ENCODE measurements at regions not wholly inside any gene's neighbourhood (a gene's known extent, or its start where the extent isn't known, plus 50 kb on each side); places are given as distances from the start of the nearest gene placed in this dataset.
"Not testable (repeated sequence)": the region's sequence is repeated elsewhere in the genome, so short reads cannot be mapped to it uniquely, and the experiment has no call there.

DNA sequence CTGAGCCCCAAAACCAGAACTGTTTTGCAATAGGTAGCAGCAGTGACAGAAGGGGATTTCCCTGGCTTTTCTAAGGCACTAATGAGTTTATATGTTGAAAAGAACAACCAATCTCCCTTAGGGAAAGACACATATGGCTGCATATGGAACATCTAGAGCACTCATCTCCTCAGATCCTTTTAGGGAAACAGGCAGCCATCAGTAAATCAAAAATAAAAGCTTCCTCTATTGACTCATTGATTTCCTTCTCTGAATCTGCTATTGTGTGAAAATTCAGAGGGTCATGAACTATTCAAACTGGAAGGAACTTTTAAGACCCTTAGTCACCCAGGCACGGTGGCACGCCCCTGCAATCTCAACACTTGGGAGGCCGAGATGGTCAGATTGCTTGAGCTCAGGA is 110.9 kb upstream of the NANOS1 start:
- no peak for DNase-seq

DNA sequence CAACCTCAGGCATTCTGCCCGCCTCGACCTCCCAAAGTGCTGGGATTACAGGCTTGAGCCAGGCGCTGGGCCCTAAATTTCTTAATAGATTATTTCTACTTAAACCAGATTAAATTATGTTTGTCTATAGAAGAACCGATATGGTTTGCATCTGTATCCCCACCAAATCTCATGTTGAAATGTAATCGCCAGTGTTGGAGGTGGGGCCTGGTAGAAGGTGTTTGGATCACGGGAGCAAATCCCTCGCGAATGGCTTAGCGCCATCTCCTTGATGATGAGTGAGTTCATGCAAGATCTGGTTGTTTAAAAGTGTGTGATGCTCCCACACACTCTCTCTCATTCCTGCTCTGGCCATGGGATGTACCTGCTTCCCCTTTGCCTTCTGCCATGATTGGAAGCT is 109.3 kb upstream of the NANOS1 start:
- DNase-seq: no peak

DNA sequence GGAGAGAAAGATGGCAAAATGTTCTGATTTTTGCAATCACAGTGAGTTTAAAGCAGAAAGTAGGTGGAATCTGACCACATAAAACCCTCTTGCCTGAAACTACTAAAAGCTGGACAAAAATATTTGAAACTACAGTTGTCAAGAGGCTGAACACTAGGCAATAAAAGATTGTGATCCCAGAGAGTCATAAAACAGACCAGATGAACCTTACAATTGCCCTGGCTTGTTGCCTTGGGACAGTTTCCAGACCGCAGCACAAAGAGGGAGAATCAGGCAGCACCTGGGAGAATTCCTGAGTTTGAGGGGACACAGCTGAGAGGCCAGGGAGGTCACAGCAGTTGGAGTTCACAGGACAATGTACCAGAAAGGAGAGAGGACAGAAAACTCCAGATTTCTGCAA is 107.3 kb upstream of the NANOS1 start:
- no peak for DNase-seq

DNA sequence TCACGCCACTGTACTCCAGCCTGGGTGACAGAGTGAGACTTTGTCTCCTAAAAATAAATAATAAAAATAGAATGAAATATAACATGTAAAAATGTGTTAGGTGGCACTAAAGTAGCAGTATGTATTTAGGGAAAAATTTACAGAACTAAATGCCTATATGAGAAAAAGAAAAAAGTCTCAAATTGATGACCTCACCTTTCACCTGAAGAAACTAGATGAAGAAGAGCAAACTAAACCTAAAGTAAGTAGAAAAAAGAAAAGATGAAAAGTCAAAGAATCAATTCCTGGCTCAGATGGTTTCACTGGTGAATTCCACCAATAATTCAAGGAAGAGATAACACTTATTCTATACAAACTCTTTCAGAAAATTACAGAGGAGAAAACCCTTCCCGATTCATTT is 106.5 kb upstream of the NANOS1 start:
- DNase-seq: no peak

DNA sequence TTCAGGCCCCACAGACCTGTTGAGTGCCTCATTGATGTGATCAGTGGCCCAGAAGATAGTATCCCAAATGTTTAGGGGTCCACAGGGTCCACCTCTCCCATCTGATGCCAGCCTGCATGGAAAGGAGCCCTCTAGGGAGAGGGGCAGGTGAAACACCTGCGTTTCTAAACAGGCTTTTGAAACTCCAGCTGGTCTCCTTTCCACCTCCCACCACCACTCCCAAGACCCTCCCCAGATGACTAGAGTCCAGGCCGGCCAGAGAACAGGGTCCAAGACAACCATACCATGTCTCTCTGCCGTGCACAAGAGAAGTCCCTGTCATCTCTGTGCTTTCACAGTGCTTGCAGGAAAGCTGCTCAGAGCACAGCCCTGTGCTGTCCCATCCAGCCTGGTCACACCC is 105.0 kb upstream of the NANOS1 start:
- no peak for DNase-seq

DNA sequence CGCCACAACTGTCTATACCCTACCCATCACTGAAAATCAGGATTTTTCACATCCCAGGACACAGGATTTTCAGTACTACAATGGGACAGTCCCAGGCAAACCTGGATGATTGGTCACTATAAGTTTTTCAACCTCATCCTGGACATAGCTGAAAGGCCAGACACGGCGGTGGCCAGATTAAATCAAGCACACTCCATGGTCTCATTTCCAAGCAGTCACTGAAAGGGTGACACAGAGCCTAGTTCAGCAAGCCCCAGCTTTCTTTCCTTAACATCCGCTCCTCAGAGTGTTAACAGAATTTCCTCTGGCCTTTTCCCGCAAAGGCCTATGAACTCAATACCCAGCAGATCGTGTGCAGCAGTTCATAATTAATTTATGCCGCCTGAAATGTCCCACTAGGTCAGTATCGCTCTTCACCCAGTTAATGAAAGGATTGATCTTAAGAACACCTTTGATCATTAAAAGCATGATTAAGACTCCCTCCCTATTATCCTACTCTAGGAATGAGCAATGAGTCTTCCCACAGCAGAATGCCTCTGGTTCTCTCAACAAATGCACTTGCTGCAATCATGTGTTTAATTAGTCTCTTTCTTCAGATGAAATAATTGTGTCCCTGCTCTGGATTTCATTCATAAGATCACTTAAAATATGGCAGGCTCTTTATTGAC is 104.0 kb upstream of the NANOS1 start:
- no peak for DNase-seq

DNA sequence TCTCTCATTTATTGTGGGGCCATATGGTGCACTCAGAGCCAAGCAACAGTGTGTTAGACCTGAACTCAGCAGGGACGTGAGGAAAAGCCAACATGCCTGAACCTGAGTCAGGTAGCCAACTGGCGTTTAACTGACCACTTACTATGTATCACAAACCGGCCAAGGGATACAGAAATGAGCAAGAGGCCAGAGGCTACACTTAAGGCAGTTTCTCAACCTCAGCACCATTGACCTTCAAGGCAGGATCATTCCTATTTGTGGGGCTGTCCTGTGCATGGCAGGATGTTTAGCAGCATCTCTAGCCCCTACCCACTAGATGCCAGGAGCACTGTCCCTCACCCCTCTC is 103.5 kb upstream of the NANOS1 start:
- no peak for DNase-seq

DNA sequence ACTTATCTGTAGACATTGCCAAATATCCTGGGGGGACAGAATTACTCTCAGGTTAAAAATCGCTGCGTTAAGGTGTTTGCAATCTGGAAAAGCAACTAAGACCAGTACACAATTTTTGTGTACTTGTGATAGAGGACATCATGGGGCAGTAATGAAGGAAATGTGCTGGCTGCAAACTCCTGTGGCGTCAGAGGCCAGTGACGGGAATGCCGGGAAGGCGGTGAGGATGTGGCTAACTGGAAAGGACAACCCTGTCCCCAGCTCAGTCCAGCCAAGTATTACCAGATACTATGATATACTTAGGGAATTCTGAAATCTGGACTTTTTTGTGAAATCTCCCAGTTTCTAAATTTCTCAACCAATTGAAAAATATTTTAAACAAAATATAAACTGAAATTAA is 103.1 kb upstream of the NANOS1 start:
- no peak for DNase-seq

DNA sequence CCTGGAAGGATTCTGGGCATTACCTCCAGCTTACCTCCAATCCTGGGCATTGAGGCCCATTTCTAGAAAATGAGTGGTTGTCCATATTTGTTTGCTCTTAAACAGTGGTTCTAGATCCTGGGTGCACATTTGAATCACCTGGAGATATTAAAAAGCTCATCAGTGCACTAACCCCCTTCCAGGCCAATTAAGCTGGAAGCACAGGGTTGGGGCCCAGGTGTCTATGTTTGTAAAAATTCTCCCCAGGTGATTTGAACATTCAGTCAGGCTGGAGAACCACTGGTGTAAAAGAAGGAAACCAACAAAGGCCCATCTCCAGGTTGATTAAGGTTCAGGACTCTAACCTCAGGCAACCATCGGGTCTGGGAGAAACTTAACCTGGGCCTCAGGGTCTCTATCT is 102.6 kb upstream of the NANOS1 start:
- DNase-seq: no peak

DNA sequence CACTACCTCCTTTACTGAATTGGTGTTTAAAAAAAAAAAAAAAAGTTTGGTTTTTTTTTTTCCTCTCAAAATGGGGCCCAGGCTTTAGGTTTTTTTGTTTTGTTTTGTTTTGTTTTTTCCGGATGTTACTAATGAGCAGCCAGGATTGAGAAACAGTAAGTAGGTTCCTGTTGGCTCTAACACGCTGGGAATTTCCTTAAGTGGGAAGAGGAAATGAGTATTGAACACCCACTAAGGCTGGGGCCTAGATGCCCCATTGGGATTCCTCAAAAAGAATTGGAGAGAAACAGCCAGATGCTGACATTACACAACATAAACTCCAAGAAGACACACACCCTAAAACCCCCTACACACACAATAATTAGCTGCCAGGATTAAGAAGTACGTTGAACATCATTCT is 102.2 kb upstream of the NANOS1 start:
- DNase-seq: no peak

DNA sequence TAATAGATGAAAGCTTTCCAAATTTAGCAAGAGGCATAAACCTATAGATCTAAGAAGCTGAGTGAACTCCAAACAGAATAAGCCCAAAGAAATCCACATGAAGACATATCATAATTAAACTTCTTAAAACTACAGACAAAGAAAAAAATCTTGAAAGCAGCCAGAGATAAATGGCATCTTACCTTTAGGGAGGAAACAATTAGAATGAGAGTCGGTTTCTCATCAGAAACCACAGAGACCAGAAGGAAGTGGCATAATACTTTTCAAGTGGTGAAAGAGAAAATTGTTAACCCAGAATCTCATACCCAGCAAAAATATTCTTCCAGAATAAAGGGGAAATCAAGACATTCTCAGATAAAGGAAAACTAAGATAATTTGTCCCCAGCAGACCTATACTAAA is 98.9 kb upstream of the NANOS1 start:
- no peak for DNase-seq

DNA sequence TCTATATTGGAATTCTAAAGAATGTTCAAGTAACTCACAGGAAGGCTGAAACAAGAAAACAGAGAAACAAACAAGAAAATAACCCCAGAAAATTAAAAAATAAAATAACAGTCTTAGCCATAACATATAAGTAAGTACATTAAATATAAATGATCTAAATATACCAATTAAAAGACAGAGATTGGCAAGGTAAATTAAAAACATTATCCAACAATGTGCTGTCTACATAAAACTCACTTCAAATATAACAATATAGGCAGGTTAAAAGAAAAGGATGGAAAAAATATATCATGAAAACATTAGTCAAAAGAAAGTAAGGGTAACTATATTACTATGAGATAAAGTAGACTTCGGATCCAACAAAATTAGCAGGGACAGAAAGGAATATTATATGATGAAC is 98.1 kb upstream of the NANOS1 start:
- DNase-seq: no peak

DNA sequence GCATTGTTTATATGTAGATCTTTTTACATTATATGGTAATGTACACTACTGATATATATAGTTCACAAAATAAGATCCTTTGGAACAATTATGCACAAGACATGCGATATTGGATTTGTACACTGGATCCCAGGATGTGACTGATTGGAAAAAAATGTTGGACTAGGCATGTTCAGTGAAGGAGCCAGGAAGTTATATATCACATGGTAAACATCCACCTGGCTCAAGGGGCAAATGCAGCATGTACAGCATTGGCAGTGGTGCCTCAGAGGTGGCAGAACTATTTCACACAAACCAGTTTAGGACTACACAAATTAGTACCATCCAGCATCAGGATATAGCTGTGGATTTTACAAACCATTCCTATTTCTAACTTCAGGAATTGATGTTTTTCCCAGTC is 97.4 kb upstream of the NANOS1 start:
- DNase-seq: not testable (repeated sequence)

DNA sequence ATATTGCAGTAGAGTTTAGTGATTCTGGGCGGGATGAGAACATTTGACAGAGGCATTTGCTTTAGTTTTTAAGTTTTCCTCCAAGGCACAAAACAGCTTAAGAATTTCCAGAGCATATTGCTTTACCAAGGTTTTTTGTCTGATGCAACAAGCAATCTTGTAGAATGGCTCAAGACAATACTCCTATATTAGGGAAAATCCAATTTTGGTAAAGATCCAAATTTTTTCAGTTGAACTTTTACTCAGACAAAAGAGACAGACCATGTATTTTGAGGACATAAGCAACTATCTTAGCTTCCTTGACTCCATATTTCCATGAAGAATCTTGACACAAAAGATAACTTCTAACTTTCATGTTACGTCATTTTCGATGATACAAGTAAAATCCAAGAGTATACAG is 92.3 kb upstream of the NANOS1 start:
- DNase-seq: no peak

DNA sequence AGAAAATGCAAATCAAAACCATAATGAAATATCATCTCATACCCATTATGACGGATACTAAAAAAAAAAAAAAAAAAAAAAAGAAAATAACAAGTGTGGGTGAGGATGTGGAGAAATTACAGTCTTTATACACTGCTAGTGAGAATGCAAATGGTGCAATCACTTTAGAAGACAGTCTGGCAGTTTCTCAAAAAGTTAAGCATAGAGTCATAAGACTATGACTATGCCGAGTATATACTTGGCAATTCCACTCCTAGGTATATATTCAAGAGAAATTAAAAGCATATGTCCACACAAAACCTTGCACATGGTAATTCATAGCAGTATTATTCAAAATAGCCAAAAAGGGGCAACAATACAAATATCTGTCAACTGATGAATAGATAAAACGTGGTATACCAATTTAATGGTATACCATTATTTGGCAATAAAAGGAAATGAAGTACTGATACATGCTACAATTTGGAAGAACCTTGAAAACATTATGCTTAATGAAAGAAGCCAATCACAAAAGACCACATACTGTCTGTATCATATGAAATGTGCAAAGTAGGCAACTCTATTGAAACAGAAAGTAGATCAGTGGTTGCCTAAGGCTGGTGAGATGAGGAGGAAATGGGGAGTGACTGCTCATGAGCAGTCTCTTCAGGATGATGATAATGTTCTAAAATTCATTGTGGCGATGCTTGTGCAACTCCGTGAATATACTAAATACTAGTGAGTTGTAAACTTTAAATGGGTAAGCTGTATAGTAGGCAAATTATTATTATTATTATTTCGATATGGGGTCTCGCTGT is 90.1 kb upstream of the NANOS1 start:
- no peak for DNase-seq

DNA sequence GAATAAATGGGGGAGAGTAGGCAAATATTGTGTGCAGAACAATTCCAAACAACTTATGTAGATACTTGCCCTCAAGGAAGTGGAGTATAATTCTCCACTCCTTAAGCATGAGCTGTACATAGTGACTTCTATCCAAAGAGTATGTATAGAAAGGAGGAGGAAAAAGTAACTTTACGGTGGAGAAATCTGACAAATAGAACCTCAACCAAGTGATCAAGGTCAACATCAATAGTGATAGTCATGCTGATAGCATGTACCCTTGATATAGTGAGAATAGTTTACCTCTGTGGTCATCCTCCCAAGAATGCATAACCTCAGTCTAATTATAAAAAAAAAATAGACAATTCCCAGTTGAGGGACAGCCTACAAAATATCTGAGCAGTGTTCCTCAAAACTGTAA is 89.1 kb upstream of the NANOS1 start:
- no peak for DNase-seq

DNA sequence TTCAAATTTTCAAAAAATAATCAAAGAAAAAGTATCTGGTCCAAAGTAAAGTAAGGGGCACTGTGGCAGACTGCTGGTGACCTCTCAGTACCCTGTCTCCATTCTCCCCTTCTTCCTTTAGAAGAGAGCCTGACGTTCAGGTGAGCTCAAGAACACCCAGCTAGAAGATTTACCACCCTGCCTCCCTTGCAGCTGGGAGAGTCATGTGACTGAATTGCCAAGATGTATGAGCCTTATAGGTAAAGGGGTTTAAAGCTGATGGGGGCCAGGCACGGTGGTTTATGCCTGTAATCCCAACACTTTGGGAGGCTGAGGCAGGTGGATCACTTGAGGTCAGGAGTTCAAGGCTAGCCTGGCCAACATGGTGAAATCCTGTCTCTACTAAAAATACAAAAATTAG is 86.3 kb upstream of the NANOS1 start:
- no peak for DNase-seq

DNA sequence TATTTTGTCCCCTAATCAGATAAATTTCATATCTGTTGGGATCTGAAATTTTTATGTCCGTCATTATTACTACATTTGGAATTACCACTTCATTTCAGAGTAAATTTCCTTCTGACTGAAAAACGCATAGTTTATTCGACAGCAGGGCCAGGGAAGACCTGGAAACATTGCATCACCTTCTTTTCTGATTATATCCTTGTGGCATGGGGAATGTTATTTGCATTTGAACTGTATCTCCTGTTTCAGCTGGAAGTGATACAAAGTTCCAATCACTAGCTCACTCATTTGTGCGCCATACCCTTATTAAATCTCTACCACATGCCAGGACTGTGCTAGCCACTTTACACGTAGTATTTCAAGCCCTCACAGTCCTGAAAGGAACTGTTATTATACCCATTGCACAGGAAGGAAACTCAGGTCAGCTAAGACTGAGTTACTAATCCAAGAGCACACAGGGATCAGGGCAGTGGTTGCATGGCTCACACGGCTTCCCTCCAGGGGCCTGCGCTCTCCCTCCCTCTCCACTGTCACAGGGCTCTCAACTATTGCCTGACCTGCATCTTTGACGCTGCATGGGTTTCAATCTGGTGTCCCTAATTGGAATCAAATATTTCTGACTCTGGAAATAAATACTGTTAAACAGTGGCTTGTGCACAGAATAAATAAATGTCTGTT is 84.4 kb upstream of the NANOS1 start:
- DNase-seq: peak in 1 of 3 experiments; percentile 9

DNA sequence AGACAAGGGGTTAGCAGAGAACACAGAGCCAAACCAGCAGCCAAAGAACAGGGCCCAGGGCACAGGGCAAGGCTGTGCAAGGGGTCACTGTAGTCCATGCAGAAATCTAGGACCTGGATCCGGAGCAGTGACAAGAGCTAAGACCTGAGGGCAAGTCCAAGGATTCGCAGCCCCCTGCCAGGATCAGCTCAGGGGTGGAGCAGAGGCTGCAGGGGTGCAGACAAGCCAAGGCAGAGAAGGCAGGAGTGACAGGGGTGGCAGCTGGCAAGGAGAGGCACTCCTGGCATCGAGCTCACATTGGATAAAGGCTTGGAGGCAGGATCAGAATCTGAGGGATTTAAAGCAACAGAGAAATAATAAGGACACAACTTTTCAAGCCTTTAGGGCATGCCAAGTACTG is 80.7 kb upstream of the NANOS1 start:
- DNase-seq: no peak

DNA sequence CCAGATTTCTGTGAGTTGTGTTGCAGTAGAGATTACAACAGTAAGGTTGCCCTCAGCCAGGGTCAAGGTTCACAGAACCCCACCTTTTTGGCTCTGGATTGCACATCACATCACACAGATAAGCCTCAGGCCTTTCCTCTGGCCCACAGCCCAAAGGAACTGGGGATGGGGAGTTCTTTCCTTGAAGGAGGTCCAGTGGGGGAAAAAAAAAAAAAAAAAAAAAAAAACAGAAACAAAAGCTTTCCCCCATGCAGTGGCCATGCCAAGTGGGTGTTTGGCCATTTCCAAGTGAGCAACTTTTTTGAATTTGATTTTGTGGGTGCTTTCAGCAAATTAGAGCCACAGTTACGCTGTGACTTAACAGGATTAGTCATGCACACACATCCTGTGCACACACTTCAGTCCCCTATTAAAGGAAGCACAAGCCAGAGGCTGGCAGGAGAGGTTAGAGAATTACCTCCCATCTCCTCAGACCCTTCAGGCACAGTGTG is 79.3 kb upstream of the NANOS1 start:
- DNase-seq: peak in 2 of 3 experiments; percentile 32 to 63

DNA sequence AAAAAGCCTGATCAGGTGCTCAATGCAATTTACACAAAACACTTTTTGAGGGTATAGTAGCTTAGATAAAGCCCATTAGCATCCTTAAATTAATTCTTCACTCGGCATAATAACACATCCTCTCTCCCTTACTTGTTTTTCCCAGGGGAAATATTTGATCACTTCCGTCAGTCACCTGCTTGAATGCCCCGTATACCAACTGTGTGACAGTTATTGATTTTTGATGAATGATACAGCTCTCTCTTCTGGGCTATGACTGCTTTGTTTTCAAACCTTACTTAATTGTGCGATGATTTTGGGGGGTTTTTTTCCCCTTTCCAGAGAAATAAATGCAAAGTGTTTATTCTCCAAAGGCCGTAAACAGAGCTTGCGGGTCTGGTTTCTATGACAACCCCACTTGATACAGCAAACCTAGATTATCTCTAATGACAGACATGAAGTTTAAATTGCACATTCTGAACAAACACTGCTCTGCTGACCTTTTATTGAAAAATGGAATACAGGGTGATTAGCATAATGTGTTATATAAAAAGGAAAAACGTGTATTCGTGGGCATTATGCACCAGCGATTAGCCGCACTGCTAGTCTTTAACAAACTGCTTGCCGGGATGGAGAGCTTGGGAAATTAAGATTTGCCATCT is 78.4 kb upstream of the NANOS1 start:
- peak in 2 of 3 experiments; percentile 53 to 89 for DNase-seq

DNA sequence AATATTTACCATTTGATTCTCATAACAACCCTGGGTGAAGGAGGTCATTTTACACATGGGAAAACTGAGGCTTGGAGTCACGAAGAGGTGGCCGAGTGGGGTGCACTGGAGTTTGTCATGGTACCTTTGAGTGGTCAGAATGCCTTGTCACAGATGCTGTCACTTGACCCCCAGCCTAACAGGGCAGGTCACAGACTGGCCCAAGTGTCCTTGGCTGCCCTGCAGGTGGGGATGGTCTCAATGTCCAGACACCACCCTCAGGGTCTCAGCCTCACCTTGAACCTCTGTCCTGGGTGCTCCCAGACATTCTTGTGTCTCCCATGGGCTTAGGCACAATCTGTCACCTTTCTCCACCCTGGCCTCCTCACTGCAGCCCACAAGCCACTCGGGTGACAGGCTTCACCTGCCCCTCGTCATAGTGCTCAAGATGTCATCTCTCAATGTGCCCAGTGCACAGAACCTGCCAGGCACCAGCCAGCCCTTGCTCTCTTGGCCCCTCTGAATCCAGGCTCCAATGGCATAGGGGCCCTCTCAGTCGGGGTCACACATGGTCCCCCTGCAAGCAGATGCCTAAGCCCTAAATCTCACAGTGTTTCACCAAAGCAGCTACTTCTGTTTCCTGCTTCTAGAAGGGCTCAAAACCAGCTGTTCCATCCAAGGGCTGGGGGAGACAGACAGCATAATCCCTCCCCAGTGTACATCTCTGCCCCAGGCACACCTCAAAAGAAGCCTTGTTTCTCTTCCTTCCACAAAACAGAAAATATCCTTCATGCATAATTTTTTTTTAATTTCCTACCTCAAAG is 76.8 kb upstream of the NANOS1 start:
- no peak for DNase-seq

Data from NCI-H1417 (cell line).